BE2C (cell line): ENCODE measurements at regions not wholly inside any gene's neighbourhood (a gene's known extent, or its start where the extent isn't known, plus 50 kb on each side); places are given as distances from the start of the nearest gene placed in this dataset.

Source experiments
- DNase-seq: peaks from one replicate; pipeline ENCODE4 v3.0.0-alpha.2; 2020
- H3K27me3 ChIP-seq: fragments of 250-450 bp; sonication (Bioruptor Pico); 2 replicates; pipeline ENCODE4 v1.5.1; 2020; ENCODE audit warnings: mild to moderate bottlenecking
- H3K36me3 ChIP-seq: fragments of 250-450 bp; sonication (Bioruptor Pico); 2 replicates; pipeline ENCODE4 v1.5.1; 2020; ENCODE audit warnings: mild to moderate bottlenecking
- H3K4me1 ChIP-seq: fragments of 250-450 bp; sonication (Bioruptor Pico); 2 replicates; pipeline ENCODE4 v1.5.1; 2020
- H3K4me3 ChIP-seq: 2 replicates; pipeline ENCODE4 v1.5.1; 2011; ENCODE audit warnings: low read depth, low read length
- H3K9me3 ChIP-seq: fragments of 250-450 bp; sonication (Bioruptor Pico); 2 replicates; pipeline ENCODE4 v1.5.1; 2020
- TF ChIP-seq, protein P1 (sequence below): IDR thresholded peaks from 2 replicates; pipeline ENCODE4 v1.5.1; 2012; ENCODE audit warnings: mild to moderate bottlenecking, low read depth, low read length

GRCh38 chr1:4079815-4080214 lies 179.7 kb upstream of the C1orf174 start:
- no peak for DNase-seq
- TF ChIP-seq, protein P1, sequence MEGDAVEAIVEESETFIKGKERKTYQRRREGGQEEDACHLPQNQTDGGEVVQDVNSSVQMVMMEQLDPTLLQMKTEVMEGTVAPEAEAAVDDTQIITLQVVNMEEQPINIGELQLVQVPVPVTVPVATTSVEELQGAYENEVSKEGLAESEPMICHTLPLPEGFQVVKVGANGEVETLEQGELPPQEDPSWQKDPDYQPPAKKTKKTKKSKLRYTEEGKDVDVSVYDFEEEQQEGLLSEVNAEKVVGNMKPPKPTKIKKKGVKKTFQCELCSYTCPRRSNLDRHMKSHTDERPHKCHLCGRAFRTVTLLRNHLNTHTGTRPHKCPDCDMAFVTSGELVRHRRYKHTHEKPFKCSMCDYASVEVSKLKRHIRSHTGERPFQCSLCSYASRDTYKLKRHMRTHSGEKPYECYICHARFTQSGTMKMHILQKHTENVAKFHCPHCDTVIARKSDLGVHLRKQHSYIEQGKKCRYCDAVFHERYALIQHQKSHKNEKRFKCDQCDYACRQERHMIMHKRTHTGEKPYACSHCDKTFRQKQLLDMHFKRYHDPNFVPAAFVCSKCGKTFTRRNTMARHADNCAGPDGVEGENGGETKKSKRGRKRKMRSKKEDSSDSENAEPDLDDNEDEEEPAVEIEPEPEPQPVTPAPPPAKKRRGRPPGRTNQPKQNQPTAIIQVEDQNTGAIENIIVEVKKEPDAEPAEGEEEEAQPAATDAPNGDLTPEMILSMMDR, result no peak
- Histone ChIP-seq H3K4me3 (no peak overlapping the region), H3K4me1 (no peaks in the 10 kb centered on the region), H3K27me3 (no peaks in the 10 kb centered on the region), H3K36me3 (no peaks in the 10 kb centered on the region), H3K9me3 (no peaks in the 10 kb centered on the region)

- DNase-seq, result no peak
- Histone ChIP-seq H3K4me3 (no peak overlapping the region), H3K4me1 (no peaks in the 10 kb centered on the region), H3K27me3 (no peaks in the 10 kb centered on the region), H3K36me3 (no peaks in the 10 kb centered on the region), H3K9me3 (no peaks in the 10 kb centered on the region)
- TF ChIP-seq, protein P1, result no peak
These were observed 182.0 kb upstream of the C1orf174 start for GRCh38 chr1:4081806-4082711.

DNA sequence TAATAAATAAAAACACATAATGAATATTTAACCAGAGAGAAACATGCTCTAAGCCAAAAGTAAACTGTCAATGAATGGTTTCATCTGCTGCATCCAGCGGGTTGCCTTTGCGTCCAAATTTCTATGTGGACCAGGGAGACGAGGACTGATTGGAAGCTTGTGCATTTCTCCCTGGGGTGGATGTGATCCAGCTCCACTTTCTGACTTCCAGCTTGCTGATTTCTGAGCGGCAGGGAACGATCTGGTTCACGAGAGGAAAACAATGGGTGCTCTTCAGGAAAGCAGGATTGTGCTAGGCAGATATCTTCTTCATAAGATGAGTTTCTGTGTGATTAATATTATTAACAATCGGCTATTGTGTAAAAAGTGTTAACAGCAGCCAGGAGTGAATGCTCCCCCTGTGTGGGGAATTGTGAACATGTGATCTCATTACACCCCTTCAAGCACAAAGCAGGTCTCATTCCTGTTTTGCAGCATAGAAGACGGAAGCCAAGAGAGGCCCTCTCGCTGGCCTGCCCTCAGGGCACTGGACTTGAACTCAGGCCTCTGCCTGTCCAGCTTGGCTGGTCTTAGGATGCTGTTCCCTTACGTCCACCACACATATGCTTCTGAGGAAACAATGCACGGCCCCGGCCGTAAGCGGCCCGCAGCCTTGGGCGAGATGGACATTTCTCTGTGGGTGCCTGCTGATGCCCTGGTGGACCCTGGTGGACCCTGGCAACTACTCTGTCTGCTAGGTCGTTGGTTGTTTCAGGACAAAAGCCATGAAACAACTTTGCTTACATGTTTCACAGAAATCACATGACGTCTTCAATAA lies 183.4 kb upstream of the C1orf174 start:
- TF ChIP-seq, protein P1, result no peak
- no peaks in the 10 kb centered on the region for H3K4me1 ChIP-seq
- H3K36me3 ChIP-seq, result no peaks in the 10 kb centered on the region
- DNase-seq, result no peak
- H3K9me3 ChIP-seq, result no peaks in the 10 kb centered on the region
- H3K27me3 ChIP-seq, result no peaks in the 10 kb centered on the region
- H3K4me3 ChIP-seq, result no peak overlapping the region

GRCh38 chr1:4084048-4084431 lies 184.0 kb upstream of the C1orf174 start:
- Histone ChIP-seq H3K27me3 (no peaks in the 10 kb centered on the region), H3K9me3 (no peaks in the 10 kb centered on the region), H3K4me1 (no peaks in the 10 kb centered on the region), H3K36me3 (no peaks in the 10 kb centered on the region), H3K4me3 (no peak overlapping the region)
- no peak for DNase-seq
- TF ChIP-seq, protein P1, result no peak

DNA sequence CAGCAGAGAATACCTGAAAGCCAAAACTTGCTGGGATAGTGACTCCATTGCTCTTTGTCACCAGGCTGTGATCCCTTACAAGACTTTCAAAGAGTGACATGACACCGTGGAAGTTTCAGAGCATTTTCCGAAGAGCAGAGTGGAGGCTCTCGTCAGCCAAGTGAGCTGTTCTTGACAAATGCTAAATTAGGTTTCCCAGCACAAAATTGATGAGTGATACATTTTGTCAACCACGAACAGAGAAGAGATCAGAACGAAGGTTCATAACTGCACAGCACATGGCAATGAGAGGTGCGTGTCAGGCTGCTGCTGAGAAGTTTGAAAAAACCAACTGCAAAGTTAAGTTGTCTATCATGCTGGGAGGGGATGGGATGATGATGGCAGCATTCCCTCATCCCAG lies 184.4 kb upstream of the C1orf174 start:
- Histone ChIP-seq H3K9me3 (no peaks in the 10 kb centered on the region), H3K4me1 (no peaks in the 10 kb centered on the region), H3K27me3 (no peaks in the 10 kb centered on the region), H3K4me3 (no peak overlapping the region), H3K36me3 (no peaks in the 10 kb centered on the region)
- TF ChIP-seq, protein P1, result no peak
- no peak for DNase-seq
